Gastroesophageal sphincter (tissue), 3 donors: ENCODE measurements at regions not wholly inside any gene's neighbourhood (a gene's known extent, or its start where the extent isn't known, plus 50 kb on each side); places are given as distances from the start of the nearest gene placed in this dataset.

ENCODE experiments used
- CTCF ChIP-seq, 4 experiments: fragments of 200-600 bp in 2 of 4; fragments of 450-650 bp in 2 of 4; sonication (generic) in 1 of 4; IDR thresholded peaks; one replicate each; pipeline ENCODE4 v1.5.1; 2017 to 2019; ENCODE audit warnings: antibody characterized with exemption in 4 of 4, mild to moderate bottlenecking in 2 of 4, moderate library complexity in 2 of 4
- POLR2A ChIP-seq, 2 donors: fragments of 450-650 bp; IDR thresholded peaks; one replicate each; pipeline ENCODE4 v1.6.1; 2017; ENCODE audit warnings: antibody characterized with exemption in 2 of 2, mild to moderate bottlenecking in 2 of 2, moderate library complexity in 1 of 2

GRCh38 chr15:61724251-61724939 lies 335.9 kb downstream of the VPS13C start:
- TF ChIP-seq CTCF (IDR thresholded peaks at IDR 0.05) (no peak), POLR2A (IDR thresholded peaks at IDR 0.05) (no peak)
